A673 (cell line): ENCODE measurements at regions not wholly inside any gene's neighbourhood (a gene's known extent, or its start where the extent isn't known, plus 50 kb on each side); places are given as distances from the start of the nearest gene placed in this dataset.

Experiments
- CTCF ChIP-seq: fragments of 300-800, 200-600 bp; sonication (generic); conservative IDR thresholded peaks from 2 replicates; pipeline ENCODE4 v1.5.1; 2017; ENCODE audit warnings: low read depth, mild to moderate bottlenecking, antibody characterized with exemption, low read length, moderate library complexity, mixed read lengths
- EZH2 ChIP-seq: fragments of 200-600 bp; sonication (generic); IDR thresholded peaks from 2 replicates; pipeline ENCODE4 v1.6.1; 2017; ENCODE audit warnings: borderline replicate concordance, low read depth, mild to moderate bottlenecking, mixed read lengths, antibody characterized with exemption, low read length; ENCODE audit not compliant: poor library complexity, severe bottlenecking

GRCh38 chr10:9645404-9645803 is 1372.3 kb upstream of the CELF2 start:
- no peak for TF ChIP-seq CTCF
- TF ChIP-seq EZH2: no peak
